Stimulated activated CD4-positive, alpha-beta T cell treated with anti-CD3 and anti-CD28 coated beads, Interleukin-1b, Interleukin-23, amount 100 ng/mL, for 48 hours (primary cell): ENCODE measurements at regions not wholly inside any gene's neighbourhood (a gene's known extent, or its start where the extent isn't known, plus 50 kb on each side); places are given as distances from the start of the nearest gene placed in this dataset.

Experiments
- DNase-seq: peaks from one replicate; pipeline ENCODE4 v3.0.0-alpha.2; 2020

DNA sequence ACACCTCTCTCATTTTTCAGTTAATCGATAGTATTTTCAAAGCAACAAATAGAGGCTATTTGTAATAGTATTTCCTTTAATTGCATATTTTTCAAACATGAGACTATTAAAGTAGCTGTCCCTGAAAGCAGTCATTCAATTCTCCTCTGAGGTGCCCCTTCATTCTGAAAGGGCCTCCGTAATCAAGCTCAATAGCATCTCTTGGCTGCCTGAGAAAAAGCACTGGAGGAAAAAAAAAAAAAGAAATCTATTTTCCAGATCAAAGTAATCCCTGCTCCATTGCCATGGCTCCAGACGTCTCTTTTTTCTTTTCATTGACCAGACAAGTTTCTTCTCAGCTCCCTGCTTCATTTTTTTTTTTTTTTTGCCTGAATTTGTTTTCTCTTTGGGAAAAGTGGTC is 154.5 kb upstream of the BLID start:
- DNase-seq = no peak

DNA sequence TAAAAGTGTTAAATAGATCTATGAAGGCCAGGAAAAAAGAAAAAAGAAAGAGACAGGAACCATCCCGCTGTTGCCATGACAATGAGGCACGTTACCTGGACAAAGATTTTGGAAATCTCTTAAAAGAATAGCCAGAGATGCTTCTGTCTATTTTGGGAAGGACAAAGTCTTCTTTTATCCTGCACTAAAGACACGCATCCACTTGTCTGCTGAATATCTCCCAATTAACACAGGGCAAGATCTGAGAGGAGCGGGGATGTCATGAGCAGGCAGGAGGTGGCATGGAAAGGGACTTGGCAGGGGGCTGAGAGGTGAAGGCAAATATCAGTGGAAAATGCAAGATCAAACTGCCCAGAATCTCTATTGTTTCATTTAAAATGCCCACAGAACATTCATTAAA is 153.8 kb upstream of the BLID start:
- DNase-seq = no peak

GRCh38 chr11:122268601-122269130 is 152.7 kb upstream of the BLID start:
- no peak for DNase-seq

DNA sequence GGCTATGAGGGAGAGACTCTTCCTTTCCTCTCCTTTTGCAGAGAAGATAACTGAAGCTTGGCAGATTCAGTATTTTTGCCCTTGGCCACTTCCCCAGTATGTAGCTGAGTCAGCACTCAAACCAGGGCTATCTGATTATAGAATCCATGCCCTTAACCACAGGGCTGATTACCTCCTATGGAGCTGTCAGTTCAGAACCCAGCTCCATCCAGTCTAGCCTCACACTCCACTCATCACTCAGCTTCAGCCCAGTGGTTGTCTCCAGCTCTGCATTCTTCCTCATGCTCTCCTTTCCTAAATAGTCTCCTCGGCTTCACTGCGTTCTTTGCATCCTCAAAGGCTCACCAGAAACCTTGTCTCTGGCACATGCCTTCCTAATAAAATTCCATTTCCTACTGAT is 151.6 kb upstream of the BLID start:
- no peak for DNase-seq

- no peak for DNase-seq
Measured at GRCh38 chr11:122265981-122266380, 150.0 kb upstream of the BLID start.

- DNase-seq = no peak
Measured at GRCh38 chr11:122264121-122264520, 148.1 kb upstream of the BLID start.

DNA sequence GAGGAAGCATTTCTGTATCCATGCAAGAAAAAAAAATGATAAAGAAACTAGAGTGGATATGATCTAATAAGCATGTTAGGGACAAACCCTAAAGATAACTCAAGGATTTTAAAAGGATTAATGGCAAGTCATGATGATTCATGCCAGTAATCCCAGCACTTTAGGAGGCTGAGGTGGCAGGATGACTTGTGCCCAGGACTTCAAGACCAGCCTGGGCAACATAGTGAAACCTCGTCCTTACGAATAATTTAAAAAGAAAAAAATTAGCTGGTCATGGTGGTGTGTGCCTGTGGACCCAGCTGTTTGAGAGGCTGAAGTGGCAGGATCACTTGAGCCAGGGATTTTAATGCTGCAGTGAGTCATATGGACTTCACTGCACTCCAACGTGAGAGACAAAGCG is 145.5 kb upstream of the BLID start:
- DNase-seq = no peak

- no peak for DNase-seq
Measured at GRCh38 chr11:122259195-122259821, 143.3 kb upstream of the BLID start.

- DNase-seq = no peak
Measured at GRCh38 chr11:122258446-122259194, 142.6 kb upstream of the BLID start.

- DNase-seq = no peak
Measured at GRCh38 chr11:122253589-122254231, 137.7 kb upstream of the BLID start.

GRCh38 chr11:122248939-122249338 is 132.9 kb upstream of the BLID start:
- no peak for DNase-seq

- DNase-seq = no peak
Measured at GRCh38 chr11:122248131-122248530, 132.1 kb upstream of the BLID start.

DNA sequence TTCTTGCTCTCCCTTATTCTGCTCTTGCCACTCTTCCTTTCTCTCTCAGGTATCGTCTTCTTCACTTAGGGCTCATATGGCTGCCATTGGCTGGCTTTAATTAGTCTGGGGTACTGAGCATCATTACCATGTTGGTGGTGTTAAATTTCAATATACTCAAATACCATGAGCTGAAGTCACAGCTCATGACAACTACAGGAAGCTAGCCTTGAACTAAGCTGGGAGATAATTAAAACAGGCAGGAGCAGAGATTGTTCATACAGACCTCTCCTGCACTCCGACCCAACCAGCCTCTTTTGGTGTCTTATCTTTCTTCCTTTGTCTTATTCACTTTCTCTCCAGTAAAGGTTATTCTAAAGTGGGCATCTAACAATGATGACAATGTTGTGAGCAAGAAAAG is 130.9 kb upstream of the BLID start:
- no peak for DNase-seq

- DNase-seq = no peak
Measured at GRCh38 chr11:122242731-122243130, 126.7 kb upstream of the BLID start.

- no peak for DNase-seq
Measured at GRCh38 chr11:122241566-122241965, 125.6 kb upstream of the BLID start.

DNA sequence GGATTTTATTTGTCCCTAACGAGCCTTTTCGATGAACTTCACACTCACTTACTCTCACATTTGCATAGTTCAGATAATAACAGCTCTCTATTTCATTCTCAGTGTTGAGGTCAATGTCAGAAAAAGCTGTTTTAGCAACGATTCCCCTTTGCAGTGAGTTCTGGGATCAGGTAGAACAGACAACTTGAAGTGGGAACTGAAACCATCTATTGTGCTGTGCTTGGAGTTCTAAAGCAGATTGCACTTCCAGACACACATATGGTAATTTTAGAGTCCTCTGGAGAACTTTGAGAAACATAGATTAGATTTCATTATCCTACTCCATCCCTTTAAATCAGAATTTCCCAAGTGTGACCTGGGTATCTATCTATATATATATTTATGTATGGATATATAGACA is 124.6 kb upstream of the BLID start:
- no peak for DNase-seq

- DNase-seq = no peak
Measured at GRCh38 chr11:122235615-122236014, 119.6 kb upstream of the BLID start.

DNA sequence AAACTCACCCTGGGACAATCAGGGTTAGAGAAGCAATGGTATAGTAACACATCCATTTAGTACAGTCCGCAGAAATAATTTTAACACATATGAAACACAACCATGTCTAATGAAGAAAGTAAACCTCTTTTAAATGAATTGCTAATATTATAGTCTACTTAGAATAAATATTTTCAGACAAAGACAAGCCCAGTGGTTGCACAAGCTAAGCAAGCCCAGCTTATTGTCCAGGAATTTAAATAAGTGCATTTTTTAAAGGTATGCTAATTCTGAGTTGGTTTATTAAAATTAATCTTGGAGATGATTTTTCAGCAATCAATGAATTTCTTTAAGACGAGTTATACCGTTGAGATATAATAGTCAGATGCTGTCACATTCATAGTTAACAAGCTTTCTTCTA is 118.8 kb upstream of the BLID start:
- DNase-seq = no peak

DNA sequence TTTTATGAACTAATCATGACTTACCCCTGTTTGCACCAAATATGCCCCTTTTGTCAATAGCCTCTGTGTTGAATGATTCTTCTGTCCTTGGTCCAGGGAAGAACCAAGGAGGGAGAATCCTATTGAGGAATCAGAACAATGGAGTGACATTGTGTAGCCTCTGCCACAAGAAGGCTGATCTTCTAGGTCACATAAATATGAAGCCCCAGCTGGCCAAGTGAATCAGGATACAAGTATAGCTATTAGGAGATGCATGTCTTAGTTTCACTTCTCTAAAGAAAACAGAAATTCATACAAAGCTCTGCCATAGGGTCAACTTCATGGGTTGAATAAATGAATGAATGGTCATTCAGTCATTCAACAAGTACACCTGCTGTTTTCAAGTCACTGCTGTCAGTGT is 118.2 kb upstream of the BLID start:
- no peak for DNase-seq

- no peak for DNase-seq
Measured at GRCh38 chr11:122232985-122233384, 117.0 kb upstream of the BLID start.

DNA sequence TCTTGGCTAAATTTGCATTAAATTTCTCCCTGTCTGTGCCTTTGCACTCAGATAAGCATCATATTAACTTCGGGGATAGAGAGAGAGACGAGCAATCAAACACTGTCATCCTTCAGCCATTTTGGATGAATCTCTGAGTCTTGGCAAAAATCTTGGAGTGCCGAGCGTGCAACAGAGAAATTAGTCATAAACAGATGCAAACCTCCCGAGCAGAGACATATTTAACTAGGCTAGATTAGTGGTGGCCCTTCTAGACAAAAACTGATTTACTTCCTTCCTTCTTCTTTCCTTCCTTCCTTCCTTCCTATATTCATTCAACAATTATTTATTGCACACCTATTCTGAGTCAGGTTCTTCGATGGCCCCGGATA is 114.4 kb upstream of the BLID start:
- no peak for DNase-seq

- no peak for DNase-seq
Measured at GRCh38 chr11:122229481-122230384, 113.7 kb upstream of the BLID start.

GRCh38 chr11:122229078-122229477 is 113.1 kb upstream of the BLID start:
- DNase-seq = no peak
